Myocyte (in vitro differentiated cells): ENCODE measurements at regions not wholly inside any gene's neighbourhood (a gene's known extent, or its start where the extent isn't known, plus 50 kb on each side); places are given as distances from the start of the nearest gene placed in this dataset.

Experiments used
- DNase-seq: peaks from one replicate; pipeline ENCODE4 v3.0.0-alpha.2; 2012; ENCODE audit warnings: low read depth

- DNase-seq, result no peak
Observed at GRCh38 chr13:34302596-34302995, 484.6 kb downstream of the RFC3 start.

- no peak for DNase-seq
Observed at GRCh38 chr13:34303346-34303745, 485.4 kb downstream of the RFC3 start.

- no peak for DNase-seq
Observed at GRCh38 chr13:34307607-34308006, 489.7 kb downstream of the RFC3 start.

DNA sequence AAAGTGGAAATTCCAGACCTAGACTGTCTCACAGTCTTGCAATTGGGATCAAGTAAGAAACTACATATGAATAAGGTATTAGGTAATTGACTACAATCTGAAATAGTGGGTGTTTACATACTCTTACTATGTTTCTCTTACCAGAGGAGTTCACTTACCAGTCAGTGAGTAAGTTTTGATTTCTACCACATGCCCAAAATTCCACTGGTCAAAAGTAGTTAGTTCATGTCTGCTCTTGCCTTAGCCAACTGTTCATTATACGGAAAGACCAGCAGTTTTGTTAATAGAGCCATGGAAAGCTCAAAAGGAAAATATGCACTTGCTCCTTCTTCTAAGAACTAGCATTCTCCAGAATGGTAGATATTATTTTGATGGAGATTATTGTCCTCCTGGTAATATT lies 490.8 kb downstream of the RFC3 start:
- DNase-seq, result no peak

- DNase-seq, result peak; percentile 34
Observed at GRCh38 chr13:34310539-34310938, 492.6 kb downstream of the RFC3 start.

- no peak for DNase-seq
Observed at GRCh38 chr13:34311251-34311650, 493.3 kb downstream of the RFC3 start.

- DNase-seq, result no peak
Observed at GRCh38 chr13:34312578-34312977, 494.6 kb downstream of the RFC3 start.

GRCh38 chr13:34320084-34320483 lies 502.1 kb downstream of the RFC3 start:
- no peak for DNase-seq

- DNase-seq, result no peak
Observed at GRCh38 chr13:34322014-34322742, 504.2 kb downstream of the RFC3 start.

- no peak for DNase-seq
Observed at GRCh38 chr13:34322743-34323074, 504.8 kb downstream of the RFC3 start.

GRCh38 chr13:34335014-34336007 lies 517.4 kb downstream of the RFC3 start:
- no peak for DNase-seq

GRCh38 chr13:34338102-34338501 lies 520.2 kb downstream of the RFC3 start:
- no peak for DNase-seq

DNA sequence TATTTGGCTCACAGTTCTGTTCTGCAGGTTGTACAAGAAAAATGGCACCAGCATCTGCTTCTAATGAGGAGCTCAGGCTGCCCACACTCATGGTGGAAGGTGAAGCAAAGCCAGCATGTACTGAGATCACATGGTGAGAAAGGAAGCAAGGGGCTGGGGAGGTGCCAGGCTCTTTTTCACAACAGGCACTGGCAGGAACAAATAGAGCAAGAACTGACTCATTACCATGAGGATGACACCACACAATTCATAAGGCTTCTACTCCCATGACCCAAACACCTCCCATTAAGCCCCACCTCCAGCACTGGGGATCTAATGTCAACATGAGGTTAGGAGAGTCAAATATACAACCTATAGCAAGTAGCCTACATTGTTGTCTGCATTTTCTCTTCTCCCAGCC lies 522.6 kb downstream of the RFC3 start:
- DNase-seq, result no peak

- DNase-seq, result no peak
Observed at GRCh38 chr13:34343413-34343940, 525.5 kb downstream of the RFC3 start.

- DNase-seq, result no peak
Observed at GRCh38 chr13:34344816-34345215, 526.9 kb downstream of the RFC3 start.

- no peak for DNase-seq
Observed at GRCh38 chr13:34345258-34345965, 527.5 kb downstream of the RFC3 start.

DNA sequence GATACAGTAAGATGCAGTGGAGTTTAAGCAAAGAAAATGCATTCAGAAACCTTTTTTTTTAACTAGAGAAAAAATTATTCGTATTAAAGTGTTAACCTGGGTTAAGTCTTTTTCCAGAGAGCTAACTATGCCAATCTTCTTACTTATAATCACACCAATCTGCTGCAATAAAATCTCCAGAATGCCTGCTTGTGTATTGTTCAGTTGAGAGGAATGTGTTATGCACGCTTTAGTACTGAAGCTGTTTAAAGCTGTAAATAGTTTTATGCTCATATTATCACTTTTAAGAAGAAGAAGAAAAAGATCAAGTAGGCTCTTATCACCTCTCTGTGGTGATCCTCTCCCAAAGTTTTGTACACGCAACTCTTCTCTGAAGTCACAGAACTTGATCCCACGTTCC lies 528.7 kb downstream of the RFC3 start:
- DNase-seq, result no peak

GRCh38 chr13:34347784-34348573 lies 530.0 kb downstream of the RFC3 start:
- DNase-seq, result no peak

- DNase-seq, result peak; percentile 96
Observed at GRCh38 chr13:34349091-34349722, 531.3 kb downstream of the RFC3 start.

- no peak for DNase-seq
Observed at GRCh38 chr13:34350671-34351070, 532.7 kb downstream of the RFC3 start.
